ENCODE measurements at regions not wholly inside any gene's neighbourhood (a gene's known extent, or its start where the extent isn't known, plus 50 kb on each side); places are given as distances from the start of the nearest gene placed in this dataset.
"Not testable (repeated sequence)": the region's sequence is repeated elsewhere in the genome, so short reads cannot be mapped to it uniquely, and the experiment has no call there.

GRCh38 chr2:7620255-7620654 is 703.0 kb downstream of the RNF144A start:
- in situ Hi-C loops (cut with MboI; ENCODE audit: low sequenced_read_pairs) = no loop called here

GRCh38 chr2:7621018-7621814 is 704.0 kb downstream of the RNF144A start:
- in situ Hi-C loops (cut with MboI; ENCODE audit: low sequenced_read_pairs) = no loop called here

GRCh38 chr2:7625392-7626138 is 708.4 kb downstream of the RNF144A start:
- in situ Hi-C loops (cut with MboI; ENCODE audit: low sequenced_read_pairs) = no loop called here

- in situ Hi-C loops (cut with MboI; ENCODE audit: low sequenced_read_pairs) = no loop called here
Observed at GRCh38 chr2:7626139-7626537, 708.9 kb downstream of the RNF144A start.

- in situ Hi-C loops (cut with MboI; ENCODE audit: low sequenced_read_pairs) = no loop called here
Observed at GRCh38 chr2:7627583-7627982, 710.4 kb downstream of the RNF144A start.

- in situ Hi-C loops (cut with MboI; ENCODE audit: low sequenced_read_pairs) = no loop called here
Observed at GRCh38 chr2:7632420-7632819, 715.2 kb downstream of the RNF144A start.

GRCh38 chr2:7633566-7634153 is 716.4 kb downstream of the RNF144A start:
- in situ Hi-C loops (cut with MboI; ENCODE audit: low sequenced_read_pairs) = no loop called here

GRCh38 chr2:7634409-7634808 is 717.2 kb downstream of the RNF144A start:
- in situ Hi-C loops (cut with MboI; ENCODE audit: low sequenced_read_pairs) = no loop called here

GRCh38 chr2:7639476-7639875 is 722.3 kb downstream of the RNF144A start:
- in situ Hi-C loops (cut with MboI; ENCODE audit: low sequenced_read_pairs) = no loop called here

GRCh38 chr2:7641272-7641671 is 724.1 kb downstream of the RNF144A start:
- in situ Hi-C loops (cut with MboI; ENCODE audit: low sequenced_read_pairs) = not testable (repeated sequence)

GRCh38 chr2:7646024-7646423 is 728.8 kb downstream of the RNF144A start:
- in situ Hi-C loops (cut with MboI; ENCODE audit: low sequenced_read_pairs) = no loop called here

GRCh38 chr2:7646661-7647060 is 729.4 kb downstream of the RNF144A start:
- in situ Hi-C loops (cut with MboI; ENCODE audit: low sequenced_read_pairs) = no loop called here

- in situ Hi-C loops (cut with MboI; ENCODE audit: low sequenced_read_pairs) = no loop called here
Observed at GRCh38 chr2:7648221-7648795, 731.1 kb downstream of the RNF144A start.

GRCh38 chr2:7649461-7650228 is 732.4 kb downstream of the RNF144A start:
- in situ Hi-C loops (cut with MboI; ENCODE audit: low sequenced_read_pairs) = no loop called here

GRCh38 chr2:7653617-7654016 is 736.4 kb downstream of the RNF144A start:
- in situ Hi-C loops (cut with MboI; ENCODE audit: low sequenced_read_pairs) = no loop called here

GRCh38 chr2:7655629-7656028 is 738.4 kb downstream of the RNF144A start:
- in situ Hi-C loops (cut with MboI; ENCODE audit: low sequenced_read_pairs) = no loop called here

- in situ Hi-C loops (cut with MboI; ENCODE audit: low sequenced_read_pairs) = not testable (repeated sequence)
Observed at GRCh38 chr2:7657526-7657925, 740.3 kb downstream of the RNF144A start.

- in situ Hi-C loops (cut with MboI; ENCODE audit: low sequenced_read_pairs) = no loop called here
Observed at GRCh38 chr2:7658486-7658885, 741.3 kb downstream of the RNF144A start.

GRCh38 chr2:7660816-7661215 is 743.6 kb downstream of the RNF144A start:
- in situ Hi-C loops (cut with MboI; ENCODE audit: low sequenced_read_pairs) = no loop called here

- in situ Hi-C loops (cut with MboI; ENCODE audit: low sequenced_read_pairs) = no loop called here
Observed at GRCh38 chr2:7661502-7661901, 744.3 kb downstream of the RNF144A start.

- in situ Hi-C loops (cut with MboI; ENCODE audit: low sequenced_read_pairs) = no loop called here
Observed at GRCh38 chr2:7665880-7666279, 748.7 kb downstream of the RNF144A start.

Measured in HL-60/S4 treated with phorbol 12-myristate 13-acetate at 8.2 ng/mL for 4 days and 3 days (cell line).